Muscle of leg (tissue), 3 donors: ENCODE measurements at regions not wholly inside any gene's neighbourhood (a gene's known extent, or its start where the extent isn't known, plus 50 kb on each side); places are given as distances from the start of the nearest gene placed in this dataset.
"Not testable (repeated sequence)": the region's sequence is repeated elsewhere in the genome, so short reads cannot be mapped to it uniquely, and the experiment has no call there.

Source experiments
- DNase-seq: peaks from one replicate; pipeline ENCODE4 v3.0.0; 2013
- H3K27ac ChIP-seq: one replicate; pipeline ENCODE4 v1.5.1; 2013; ENCODE audit warnings: mild to moderate bottlenecking, low read length, control low read depth
- H3K27me3 ChIP-seq: one replicate; pipeline ENCODE4 v1.6.1; 2013; ENCODE audit warnings: low read length; ENCODE audit not compliant: control insufficient read depth, insufficient read depth
- H3K36me3 ChIP-seq: one replicate; pipeline ENCODE4 v1.6.1; 2013; ENCODE audit warnings: low read length; ENCODE audit not compliant: control insufficient read depth, insufficient read depth
- H3K4me1 ChIP-seq: one replicate; pipeline ENCODE4 v1.6.1; 2013; ENCODE audit warnings: low read length; ENCODE audit not compliant: control insufficient read depth, insufficient read depth
- H3K4me3 ChIP-seq: one replicate; pipeline ENCODE4 v1.5.1; 2013; ENCODE audit warnings: low read length, control low read depth
- H3K9me3 ChIP-seq: replicated peaks from 2 replicates; pipeline ENCODE4 v1.6.1; 2013; ENCODE audit warnings: low read depth, low read length; ENCODE audit not compliant: control insufficient read depth
- WGBS: methylation state at CpG from one replicate; pipeline ENCODE4 v1.1.5; 2013; ENCODE audit warnings: missing lambda C conversion rate; ENCODE audit not compliant: insufficient coverage; 5-methylcytosine and 5-hydroxymethylcytosine counted together

DNA sequence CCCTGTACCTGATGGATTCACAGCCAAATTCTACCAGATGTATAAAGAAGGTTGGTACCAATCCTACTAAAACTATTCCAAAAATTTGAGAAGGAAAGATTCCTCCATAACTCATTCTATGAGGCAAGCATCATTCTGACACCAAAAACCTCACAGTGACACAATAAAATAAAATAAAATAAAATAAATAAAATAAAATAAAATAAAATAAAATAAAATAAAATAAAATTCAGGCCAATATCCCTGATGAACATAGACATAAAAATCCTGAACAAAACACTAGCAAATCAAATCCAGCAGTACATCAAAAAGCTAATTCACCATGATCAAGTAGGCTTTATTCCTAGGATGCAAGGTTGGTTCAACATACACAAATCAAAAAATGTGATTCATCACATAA is 108.1 kb downstream of the PROX1 start:
- not testable (repeated sequence) for H3K9me3 ChIP-seq, H3K27ac ChIP-seq, DNase-seq, H3K27me3 ChIP-seq, H3K4me3 ChIP-seq, H3K4me1 ChIP-seq, H3K36me3 ChIP-seq

DNA sequence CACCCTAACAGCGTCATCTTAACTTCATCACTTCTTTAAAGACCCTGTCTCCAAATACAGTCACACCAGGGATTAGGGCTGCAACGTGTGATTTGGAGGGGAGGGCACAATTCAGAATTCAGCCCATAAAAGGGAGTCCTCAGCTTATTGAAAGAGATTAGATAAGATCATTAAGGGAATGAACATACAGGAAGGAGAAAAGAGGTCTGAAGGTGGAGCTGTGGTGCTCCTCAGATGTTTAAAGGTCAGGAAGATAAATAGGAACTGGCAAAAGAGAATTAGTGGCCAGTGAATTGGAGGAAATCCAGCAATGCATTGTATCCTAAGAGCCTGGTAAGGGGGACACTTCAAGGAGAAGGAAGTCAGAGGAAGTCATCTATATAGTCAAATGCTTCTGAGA is 113.5 kb downstream of the PROX1 start:
- Histone ChIP-seq H3K27me3 (no peaks in the 10 kb centered on the region), H3K4me1 (no peaks in the 10 kb centered on the region), H3K9me3 (peaks cover 2% of the 10 kb centered on the region), H3K27ac (no peak overlapping the region), H3K4me3 (no peak overlapping the region), H3K36me3 (no peaks in the 10 kb centered on the region)
- WGBS = 40% methylated on average over 1 of the region's 2 CpGs
- DNase-seq = no peak

DNA sequence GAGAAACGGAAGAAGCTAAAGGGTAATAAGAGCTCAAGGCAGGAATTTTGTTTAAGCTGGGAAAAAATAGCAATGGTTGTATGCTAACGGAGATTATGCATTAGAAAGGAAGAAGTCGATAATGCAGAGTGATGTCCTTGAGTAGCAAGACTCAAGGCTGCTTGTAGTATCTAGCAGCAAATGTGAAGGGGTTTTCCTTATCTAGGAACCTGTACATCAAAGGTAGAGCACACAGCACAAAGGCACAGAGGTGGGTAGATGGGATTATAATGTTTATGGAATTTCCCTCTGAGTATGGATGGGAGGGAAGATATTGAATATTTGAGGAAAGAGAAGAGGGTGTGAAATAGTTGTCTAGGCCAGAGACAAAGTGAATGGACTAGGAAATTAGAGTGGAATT is 114.1 kb downstream of the PROX1 start:
- DNase-seq = no peak
- Histone ChIP-seq H3K9me3 (peaks cover 2% of the 10 kb centered on the region), H3K36me3 (no peaks in the 10 kb centered on the region), H3K4me1 (no peaks in the 10 kb centered on the region), H3K27me3 (no peaks in the 10 kb centered on the region), H3K4me3 (no peak overlapping the region), H3K27ac (no peak overlapping the region)
- WGBS = 89% methylated on average over 3 of the region's 3 CpGs

DNA sequence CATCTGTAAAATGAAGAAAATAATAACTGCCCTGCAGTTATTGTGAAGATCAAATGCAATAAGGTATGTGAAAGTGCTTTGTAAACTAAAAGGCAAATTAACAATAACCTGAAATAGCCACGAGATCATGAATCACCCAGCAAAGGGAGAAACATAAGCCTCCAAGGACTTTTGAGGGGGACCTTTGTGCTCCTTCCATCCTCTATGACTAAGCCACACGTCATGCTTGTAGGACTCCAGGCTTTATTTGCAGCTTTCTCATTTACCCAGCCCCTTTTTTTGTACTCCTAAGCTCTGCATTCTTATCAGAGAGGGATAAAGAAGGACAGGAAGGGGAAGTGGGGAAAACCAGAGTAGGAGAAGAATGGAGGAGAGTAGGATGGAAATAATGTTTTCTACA is 115.1 kb downstream of the PROX1 start:
- Histone ChIP-seq H3K9me3 (peaks cover 2% of the 10 kb centered on the region), H3K27me3 (no peaks in the 10 kb centered on the region), H3K36me3 (no peaks in the 10 kb centered on the region), H3K4me3 (no peak overlapping the region), H3K27ac (no peak overlapping the region), H3K4me1 (peaks cover 4% of the 10 kb centered on the region)
- WGBS = no CpG with 5 or more reads among the region's 2 CpGs
- DNase-seq = no peak

DNA sequence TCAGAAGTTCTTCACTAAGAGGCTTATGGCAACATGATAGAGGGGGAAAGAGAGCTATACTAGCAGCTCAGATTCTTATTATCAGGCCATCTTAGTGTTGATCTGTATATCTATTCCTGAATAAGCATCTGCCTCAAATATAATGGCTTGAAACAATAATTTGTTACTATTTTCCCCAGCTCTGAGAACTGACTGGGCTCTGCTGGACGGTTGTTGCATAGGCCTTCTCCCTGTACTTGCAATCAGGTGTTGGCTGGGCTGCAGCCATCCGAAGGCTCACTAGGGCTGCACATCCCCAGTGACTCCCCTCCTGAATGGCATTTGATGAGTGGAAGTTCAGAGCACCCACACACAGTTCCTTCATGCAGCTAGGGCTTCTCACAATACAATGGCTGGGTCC is 116.0 kb downstream of the PROX1 start:
- H3K27ac ChIP-seq = no peak overlapping the region
- H3K36me3 ChIP-seq = no peaks in the 10 kb centered on the region
- DNase-seq = no peak
- no peak overlapping the region for H3K4me3 ChIP-seq
- H3K9me3 ChIP-seq = peaks cover 2% of the 10 kb centered on the region
- no CpG with 5 or more reads among the region's 2 CpGs for WGBS
- no peaks in the 10 kb centered on the region for H3K27me3 ChIP-seq
- H3K4me1 ChIP-seq = peaks cover 4% of the 10 kb centered on the region

DNA sequence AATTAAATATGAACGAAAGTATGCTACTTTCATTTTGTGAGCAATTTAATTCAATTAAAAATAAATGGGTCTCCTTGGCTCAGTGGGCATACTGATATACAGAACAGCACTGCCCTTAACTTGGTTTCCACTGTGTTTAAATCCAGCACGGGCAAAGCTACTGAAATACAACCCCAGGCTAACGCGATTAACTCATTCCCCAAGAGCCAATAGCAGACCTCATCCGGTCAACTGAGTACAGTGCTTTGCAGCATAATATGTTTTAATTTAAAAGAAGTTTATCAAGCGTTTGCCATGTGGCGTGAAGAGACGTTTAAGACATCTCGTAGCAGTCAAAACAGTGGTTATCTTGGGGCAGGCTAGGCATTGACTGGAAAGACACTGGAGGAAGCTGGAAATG is 118.6 kb downstream of the PROX1 start:
- Histone ChIP-seq H3K27me3 (no peaks in the 10 kb centered on the region), H3K27ac (no peak overlapping the region), H3K36me3 (no peaks in the 10 kb centered on the region), H3K4me3 (no peak overlapping the region), H3K9me3 (peaks cover 2% of the 10 kb centered on the region), H3K4me1 (peaks cover 4% of the 10 kb centered on the region)
- DNase-seq = peak; percentile 14
- WGBS = 73% methylated on average over 4 of the region's 9 CpGs

DNA sequence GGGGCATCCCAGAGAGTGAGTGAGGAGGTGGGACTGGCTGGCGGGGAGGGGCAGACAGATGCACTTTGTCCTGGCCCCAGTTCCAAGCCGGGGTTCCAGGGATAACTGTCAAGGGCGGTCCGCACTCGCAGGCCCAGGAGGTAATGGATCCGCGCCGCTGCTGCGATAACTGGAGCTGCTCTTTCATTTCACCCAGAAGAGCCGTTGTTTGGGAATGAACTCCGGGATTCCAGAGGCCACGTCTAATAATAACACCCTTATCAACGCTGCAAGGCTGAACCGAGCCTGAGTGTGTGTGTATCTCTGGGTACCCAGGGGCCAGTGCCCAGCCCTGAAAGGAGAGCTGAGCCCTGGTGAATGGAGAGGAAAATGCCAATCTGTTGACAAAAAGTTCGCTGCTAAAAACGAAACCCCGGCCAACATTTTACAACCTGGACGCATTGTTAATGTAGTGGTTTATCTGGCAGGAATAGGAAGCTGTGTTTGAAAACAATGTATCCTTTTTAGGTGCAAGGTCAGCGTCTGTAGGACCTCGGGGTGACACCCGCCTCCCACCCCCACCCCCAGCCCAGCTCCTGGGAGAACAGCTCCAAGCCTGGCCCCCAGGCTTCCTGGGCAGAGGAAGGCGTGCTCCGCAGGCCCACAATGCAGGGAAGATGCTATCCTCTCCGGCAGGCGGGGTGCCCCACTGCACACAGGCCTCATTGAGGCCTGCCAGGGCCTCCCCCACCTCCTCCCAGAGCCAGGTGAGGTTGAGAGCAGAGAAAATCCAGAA is 119.7 kb downstream of the PROX1 start:
- no peak overlapping the region for H3K4me3 ChIP-seq
- H3K9me3 ChIP-seq = peaks cover 2% of the 10 kb centered on the region
- H3K4me1 ChIP-seq = peaks cover 4% of the 10 kb centered on the region
- DNase-seq = peak; percentile 4
- no peaks in the 10 kb centered on the region for H3K36me3 ChIP-seq
- no peaks in the 10 kb centered on the region for H3K27me3 ChIP-seq
- 56% methylated on average over 7 of the region's 25 CpGs for WGBS
- H3K27ac ChIP-seq = no peak overlapping the region

DNA sequence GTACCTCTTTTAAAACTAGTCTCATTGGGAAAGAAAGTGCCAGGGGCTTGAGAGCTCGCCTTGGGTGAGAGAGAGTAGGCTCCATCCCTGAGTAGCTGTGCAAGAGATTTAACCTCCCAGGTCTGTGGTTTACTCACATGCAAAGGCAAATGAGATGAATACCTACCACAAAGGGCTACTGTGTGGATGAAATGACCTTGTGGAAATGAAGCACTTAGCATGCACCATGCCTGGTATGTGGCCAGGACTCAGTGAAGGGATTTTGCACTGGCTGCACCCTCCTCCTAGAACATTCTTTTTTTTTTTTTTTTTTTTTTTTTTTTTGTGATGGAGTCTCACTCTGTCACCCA is 120.3 kb downstream of the PROX1 start:
- Histone ChIP-seq H3K36me3 (no peaks in the 10 kb centered on the region), H3K4me1 (peaks cover 4% of the 10 kb centered on the region), H3K4me3 (no peak overlapping the region), H3K27ac (no peak overlapping the region), H3K27me3 (no peaks in the 10 kb centered on the region), H3K9me3 (peaks cover 2% of the 10 kb centered on the region)
- no CpG with 5 or more reads among the region's 1 CpG for WGBS
- DNase-seq = no peak

DNA sequence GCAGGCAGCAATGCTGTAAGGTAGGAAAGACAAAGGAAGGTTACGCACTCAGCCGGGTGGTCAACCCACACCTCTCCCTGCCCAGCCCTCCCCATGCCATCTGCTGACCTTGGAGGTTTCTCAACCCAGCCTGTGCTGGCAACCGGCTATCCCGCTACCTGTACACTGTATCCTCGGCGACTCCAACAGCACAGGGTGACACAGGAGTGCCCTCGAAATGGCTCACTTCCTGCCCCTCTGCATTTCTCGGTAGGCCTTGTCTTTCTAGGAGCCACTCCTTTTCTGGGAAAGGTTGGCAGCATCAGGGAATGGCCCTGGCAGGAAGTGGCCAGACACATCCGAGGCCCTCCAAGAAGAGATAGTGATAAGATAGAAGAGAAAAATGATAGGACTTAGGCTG is 124.0 kb downstream of the PROX1 start:
- Histone ChIP-seq H3K9me3 (no peaks in the 10 kb centered on the region), H3K36me3 (no peaks in the 10 kb centered on the region), H3K27ac (no peak overlapping the region), H3K27me3 (no peaks in the 10 kb centered on the region), H3K4me3 (no peak overlapping the region), H3K4me1 (peaks cover 4% of the 10 kb centered on the region)
- WGBS = 86% methylated on average over 8 of the region's 9 CpGs
- DNase-seq = no peak

DNA sequence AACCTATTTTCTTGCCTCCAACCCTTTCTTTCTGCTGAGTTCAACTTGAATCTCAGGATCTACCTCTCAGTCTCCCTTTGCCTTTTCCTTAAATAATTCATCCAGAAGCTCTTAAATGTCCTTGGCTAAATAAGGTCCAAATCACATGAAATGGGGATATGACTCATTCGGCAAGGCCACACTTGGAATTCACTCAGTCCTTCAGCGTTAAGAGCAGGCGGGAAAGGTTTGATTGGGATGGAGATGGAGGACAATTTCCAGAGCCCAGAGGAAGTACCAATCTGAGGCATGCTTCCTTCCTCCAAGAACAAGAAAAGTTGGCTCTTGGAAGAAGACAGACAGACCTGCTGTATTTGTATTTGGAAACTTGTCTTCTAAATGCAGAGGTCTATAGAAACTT is 128.5 kb downstream of the PROX1 start:
- H3K9me3 ChIP-seq = peaks cover 13% of the 10 kb centered on the region
- H3K4me3 ChIP-seq = no peak overlapping the region
- DNase-seq = no peak
- no peaks in the 10 kb centered on the region for H3K4me1 ChIP-seq
- no peaks in the 10 kb centered on the region for H3K36me3 ChIP-seq
- 83% methylated on average over 2 of the region's 3 CpGs for WGBS
- H3K27me3 ChIP-seq = no peaks in the 10 kb centered on the region
- H3K27ac ChIP-seq = no peak overlapping the region

DNA sequence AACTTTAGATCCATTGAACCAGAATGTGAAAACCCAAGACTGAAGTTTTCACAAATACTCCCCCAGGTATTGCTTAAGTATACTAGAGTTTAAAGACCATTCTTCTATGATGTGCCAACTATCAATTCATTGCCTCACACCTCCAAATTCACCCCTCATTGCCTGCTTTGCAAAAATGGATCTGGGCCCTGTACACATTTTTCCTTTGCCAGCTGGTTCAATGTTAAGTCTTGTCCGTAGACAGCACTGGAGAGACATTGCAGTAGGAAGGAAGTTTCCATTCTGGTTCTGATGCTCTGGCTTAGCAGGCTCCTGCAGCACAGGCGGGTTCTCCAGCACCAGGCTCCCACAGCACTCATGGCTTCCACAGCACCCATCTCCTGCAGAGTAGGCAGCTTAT is 130.0 kb downstream of the PROX1 start:
- DNase-seq = no peak
- H3K4me3 ChIP-seq = no peak overlapping the region
- H3K36me3 ChIP-seq = no peaks in the 10 kb centered on the region
- H3K27ac ChIP-seq = no peak overlapping the region
- H3K9me3 ChIP-seq = peaks cover 13% of the 10 kb centered on the region
- no peaks in the 10 kb centered on the region for H3K27me3 ChIP-seq
- WGBS = 89% methylated on average over 1 of the region's 2 CpGs
- H3K4me1 ChIP-seq = no peaks in the 10 kb centered on the region
